ENCODE measurements at regions not wholly inside any gene's neighbourhood (a gene's known extent, or its start where the extent isn't known, plus 50 kb on each side); places are given as distances from the start of the nearest gene placed in this dataset.

- DNase-seq = no peak
Observed at GRCh38 chr6:24987446-24988115, 51.8 kb upstream of the RIPOR2 start.

GRCh38 chr6:24988562-24988961, 52.8 kb upstream of the RIPOR2 start:
- peak; percentile 62 for DNase-seq

- no peak for DNase-seq
Observed at GRCh38 chr6:24990236-24990845, 54.6 kb upstream of the RIPOR2 start.

DNA sequence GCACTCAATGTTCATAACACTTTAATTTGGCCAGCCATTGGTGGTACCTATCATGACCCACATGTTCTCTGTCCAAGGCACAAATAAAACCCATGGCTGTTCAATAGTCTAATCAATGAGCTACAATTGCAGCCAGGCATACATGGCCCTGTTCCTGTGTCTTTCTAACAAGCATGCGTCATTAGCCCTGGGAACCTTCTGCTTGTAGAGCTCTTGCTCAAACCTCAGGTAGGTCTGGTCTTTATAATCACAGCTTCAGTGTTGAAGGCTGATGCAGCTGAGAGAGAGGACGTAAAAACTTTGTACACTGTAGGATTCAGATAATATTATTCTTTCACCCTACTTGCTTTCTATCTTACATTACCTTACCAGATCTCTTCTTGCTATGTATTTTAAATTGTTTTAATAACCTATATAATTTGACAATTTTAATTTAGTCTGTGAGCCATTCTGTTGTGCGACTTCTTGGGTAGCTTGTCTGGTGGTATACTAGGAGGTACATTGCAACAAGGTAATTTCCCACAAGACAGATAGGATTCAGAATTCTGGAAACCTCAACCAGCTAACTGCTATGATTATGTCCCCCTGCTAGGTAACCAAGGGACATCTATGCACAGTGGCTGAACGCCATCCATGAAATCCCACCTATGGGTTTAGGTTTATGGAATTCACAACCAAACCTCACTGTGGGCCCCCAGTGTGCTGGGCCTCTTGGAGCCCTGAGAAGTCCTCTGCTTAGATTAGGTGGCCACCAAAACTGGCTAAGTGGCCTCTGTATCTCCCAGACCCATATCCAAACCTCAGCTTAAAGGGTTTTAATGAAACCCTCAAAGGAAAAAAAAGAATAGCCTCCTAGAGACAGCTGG, 55.4 kb upstream of the RIPOR2 start:
- DNase-seq = no peak

DNA sequence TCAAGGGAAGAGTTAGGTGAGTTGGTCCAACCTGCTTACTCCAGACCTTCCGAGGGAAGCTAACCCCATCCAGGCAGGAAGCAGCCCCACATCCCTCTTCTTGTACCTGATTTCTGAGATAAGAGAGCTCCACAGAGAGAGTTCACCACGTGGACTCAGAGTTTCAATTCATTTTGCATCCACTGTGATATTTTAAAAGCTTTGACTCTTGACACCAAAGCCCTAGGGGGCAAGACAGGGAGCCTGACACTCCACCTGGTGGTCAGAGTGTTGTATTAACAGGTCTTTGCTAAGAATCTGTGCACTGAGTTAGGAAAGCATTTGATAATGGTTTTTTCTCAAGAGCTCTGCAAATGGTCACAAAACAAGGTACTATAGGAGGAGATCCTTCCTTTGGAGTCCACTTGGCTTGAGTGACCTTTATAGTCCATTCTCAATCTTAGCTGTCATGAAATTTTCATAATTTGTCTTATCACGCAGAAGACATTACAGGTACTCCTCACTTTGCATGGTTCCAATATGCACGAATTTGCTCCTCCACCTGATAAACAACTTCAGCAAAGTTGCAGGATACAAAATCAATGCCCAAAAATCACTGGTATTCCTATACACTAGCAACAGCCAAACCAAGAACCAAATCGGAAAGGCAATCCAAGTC, 56.2 kb upstream of the RIPOR2 start:
- DNase-seq = peak; percentile 81

DNA sequence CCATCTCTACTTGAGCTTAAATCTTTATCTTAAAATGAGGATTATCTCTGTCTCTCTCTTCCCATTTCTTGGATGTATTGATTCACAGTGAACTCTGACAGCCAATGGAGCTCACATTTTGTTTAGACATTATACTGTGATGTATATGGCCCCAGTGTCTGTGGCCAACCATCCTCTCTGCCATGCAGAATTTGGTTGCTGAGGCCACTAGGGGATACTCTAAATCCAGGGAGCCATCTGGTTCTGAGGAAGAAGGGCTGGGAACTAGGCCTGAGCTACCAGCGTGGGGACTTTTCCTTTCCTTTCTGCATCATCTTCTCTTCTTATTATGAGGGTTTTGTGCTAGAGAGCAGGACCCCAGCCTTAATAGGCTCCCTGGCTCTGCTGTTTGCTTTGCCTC, 59.1 kb upstream of the RIPOR2 start:
- DNase-seq = no peak

DNA sequence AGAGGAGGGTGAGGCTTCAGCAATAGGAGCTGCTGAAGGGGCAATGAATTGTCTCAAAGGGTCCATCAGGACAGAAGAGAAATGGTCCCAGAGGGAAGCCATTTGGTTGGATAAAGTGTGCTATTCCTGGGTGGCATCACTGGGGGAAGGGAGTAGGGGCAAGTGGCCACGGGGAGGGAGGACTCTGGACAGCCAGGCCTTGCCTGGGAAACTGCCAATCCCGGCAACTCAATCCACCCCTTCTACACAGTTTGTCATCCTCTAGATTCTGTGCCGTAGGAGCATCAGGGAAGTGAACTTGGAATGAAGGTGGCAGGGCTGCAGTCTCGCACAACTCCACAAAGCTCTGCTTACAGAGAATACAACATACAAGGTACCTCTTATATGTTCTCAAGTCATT, 59.5 kb upstream of the RIPOR2 start:
- DNase-seq = no peak

- peak; percentile 94 for DNase-seq
Observed at GRCh38 chr6:24996269-24996836, 60.6 kb upstream of the RIPOR2 start.

- no peak for DNase-seq
Observed at GRCh38 chr6:24997231-24997630, 61.5 kb upstream of the RIPOR2 start.

DNA sequence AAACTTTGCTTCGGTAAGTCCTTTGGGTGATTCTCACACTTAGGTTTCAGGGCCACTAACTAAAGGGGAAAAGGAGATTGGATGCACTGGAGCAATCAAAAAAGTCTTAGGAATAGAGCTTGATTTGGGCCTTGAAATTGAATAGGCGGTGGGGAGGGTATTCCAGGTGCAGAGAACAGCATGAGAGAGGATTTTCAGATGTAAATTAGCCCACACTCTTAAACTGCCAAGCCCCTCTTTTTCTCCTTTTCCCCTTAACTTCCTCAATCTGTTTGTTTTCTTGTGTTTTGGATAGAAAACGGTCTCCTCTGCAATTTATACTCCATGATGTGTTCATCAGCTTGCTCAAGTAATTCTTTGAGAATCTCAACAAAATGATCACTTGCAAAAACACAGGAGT, 62.1 kb upstream of the RIPOR2 start:
- no peak for DNase-seq

DNA sequence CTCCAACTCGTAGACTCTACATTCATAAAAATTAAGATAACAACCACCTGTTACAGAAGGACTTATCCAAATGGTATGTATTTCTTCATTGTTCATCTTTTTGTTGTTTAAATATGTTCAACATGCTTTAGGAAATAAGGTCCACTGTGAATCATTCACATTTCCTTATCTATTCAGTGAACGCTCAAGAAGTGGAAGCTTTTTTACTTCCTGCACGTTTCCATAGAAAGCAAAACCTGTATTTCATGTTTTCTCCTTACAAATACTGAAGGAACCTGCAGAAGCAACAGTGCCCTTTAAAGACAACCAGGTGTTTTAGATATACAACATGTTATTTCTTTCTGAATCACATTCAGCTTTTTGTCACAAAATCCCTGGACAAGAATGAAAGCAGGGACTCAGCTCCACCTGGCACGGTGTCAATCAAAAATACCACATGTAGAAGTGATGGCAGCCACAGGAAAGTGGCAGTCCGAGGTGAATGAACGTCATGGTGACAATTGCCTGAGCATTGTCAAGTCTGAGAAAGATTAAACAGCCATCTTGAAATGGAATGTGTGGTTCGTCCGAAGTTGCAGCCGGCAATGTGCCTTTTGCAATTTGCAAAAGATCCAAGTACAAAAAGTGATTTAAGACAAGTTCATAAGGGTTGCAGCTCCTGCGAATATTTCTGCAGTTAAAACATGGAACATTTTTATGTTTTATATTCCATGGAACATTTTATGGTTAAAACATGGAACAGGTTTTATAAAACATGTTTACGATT, 66.7 kb upstream of the RIPOR2 start:
- no peak for DNase-seq

GRCh38 chr6:25004357-25004756, 68.6 kb upstream of the RIPOR2 start:
- DNase-seq = no peak

GRCh38 chr6:25005010-25005409, 69.2 kb upstream of the RIPOR2 start:
- DNase-seq = no peak

- DNase-seq = no peak
Observed at GRCh38 chr6:25006075-25006474, 70.3 kb upstream of the RIPOR2 start.

- peak; percentile 77 for DNase-seq
Observed at GRCh38 chr6:25006565-25007001, 70.8 kb upstream of the RIPOR2 start.

DNA sequence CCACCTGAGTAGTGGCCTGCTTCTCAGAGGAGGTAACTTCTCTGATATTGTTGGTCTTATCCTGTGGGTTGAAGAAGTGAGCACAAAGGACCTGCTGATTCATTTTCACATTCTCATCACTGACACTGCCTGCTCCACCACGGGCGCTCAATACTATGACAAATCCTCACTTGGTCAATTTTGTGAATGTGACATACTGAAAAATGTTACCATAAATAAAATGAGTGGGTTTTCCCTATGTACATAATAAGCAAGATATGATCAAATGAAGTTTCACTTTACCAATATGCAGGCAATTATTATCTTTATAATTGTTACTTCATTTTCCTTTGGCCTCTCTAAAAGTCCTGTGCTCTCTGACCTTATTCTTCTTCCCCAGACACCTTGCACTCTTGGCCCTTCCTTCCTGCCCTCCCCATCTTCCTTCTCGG, 71.5 kb upstream of the RIPOR2 start:
- DNase-seq = no peak

GRCh38 chr6:25008707-25009392, 73.1 kb upstream of the RIPOR2 start:
- no peak for DNase-seq

DNA sequence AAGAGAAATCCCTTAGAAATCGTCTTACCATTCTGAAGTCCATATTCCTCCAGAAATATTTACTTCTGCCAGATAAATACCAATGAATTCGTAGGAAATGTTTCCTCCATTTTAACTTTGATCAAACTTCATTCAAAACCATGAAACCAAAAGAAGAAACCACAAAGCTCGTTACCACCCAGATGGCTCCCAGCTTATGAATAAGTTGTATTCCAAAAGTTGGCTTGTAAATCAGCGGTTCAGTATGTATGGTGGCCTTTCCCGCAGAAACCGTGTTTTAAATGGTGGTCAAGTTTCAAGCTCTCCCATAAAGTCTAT, 73.6 kb upstream of the RIPOR2 start:
- DNase-seq = no peak

DNA sequence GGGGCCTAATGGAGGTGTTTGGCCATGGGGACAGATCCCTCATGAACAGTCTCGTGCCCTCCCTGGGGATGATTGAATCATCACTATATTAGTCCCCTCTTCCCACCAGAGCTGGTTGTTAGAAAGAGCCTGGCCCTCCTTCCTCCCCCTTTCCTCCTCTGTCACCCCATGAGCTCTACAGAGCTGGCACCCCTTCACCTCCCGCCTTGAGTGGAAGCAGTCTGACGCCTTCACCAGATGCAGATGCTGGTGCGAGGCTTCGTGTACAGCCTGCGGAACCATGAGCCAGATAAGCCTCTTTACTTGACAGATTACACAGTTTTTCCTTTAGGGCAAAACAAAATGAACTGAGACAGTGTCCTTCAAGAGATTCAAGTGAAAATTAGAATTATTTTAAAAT, 74.4 kb upstream of the RIPOR2 start:
- no peak for DNase-seq

GRCh38 chr6:25010902-25011625, 75.3 kb upstream of the RIPOR2 start:
- DNase-seq = no peak

DNA sequence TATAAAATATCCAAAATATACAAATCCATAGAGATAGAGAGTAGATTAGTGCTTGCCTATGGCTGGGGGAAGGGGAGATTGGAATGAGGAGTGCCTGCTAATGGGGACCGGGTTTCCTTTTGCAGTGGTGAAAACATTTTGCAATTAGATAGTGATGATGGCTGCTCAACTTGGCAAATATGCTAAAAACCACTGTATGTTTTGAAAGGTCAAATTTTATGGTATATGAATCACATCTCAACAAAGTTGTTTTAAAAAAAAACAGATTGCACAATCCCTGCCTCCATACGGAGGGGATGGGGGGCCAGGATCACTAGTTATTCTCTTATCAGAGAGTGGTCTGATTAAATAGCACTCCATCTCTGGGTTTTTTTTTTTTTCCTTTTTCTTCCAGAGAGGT, 76.9 kb upstream of the RIPOR2 start:
- DNase-seq = no peak
